WTC11 (cell line): ENCODE measurements at regions not wholly inside any gene's neighbourhood (a gene's known extent, or its start where the extent isn't known, plus 50 kb on each side); places are given as distances from the start of the nearest gene placed in this dataset.

Source experiments
- ATAC-seq: fragments of 200-7000 bp; cut with Tn5 transposase; 2 replicates; pipeline ENCODE4 v1.10.0; 2021; ENCODE audit warnings: mild to moderate bottlenecking, moderate library complexity
- CTCF ChIA-PET: fragments of 300-600 bp; sonication (Branson Sonifier 250); formaldehyde crosslinking; loops from one replicate; lab custom pipeline; 2021; ENCODE audit warnings: antibody characterized with exemption; lab: Charles Lee
- POLR2A ChIA-PET: fragments of 350-600 bp; sonication (Branson Sonifier 250); formaldehyde crosslinking; loops from one replicate; lab custom pipeline; 2021; ENCODE audit warnings: antibody characterized with exemption; lab: Charles Lee
- DNase-seq: peaks from one replicate; pipeline ENCODE4 v3.0.0; 2021; ENCODE audit warnings: low spot score
- H3K27ac Mint-ChIP-seq: 2 replicates; pipeline ENCODE4 v1.8.0; 2021; ENCODE audit warnings: mixed read lengths
- H3K27me3 Mint-ChIP-seq: 2 replicates; pipeline ENCODE4 v1.8.0; 2021; ENCODE audit warnings: low read depth, mild to moderate bottlenecking, moderate library complexity, mixed read lengths
- H3K36me3 Mint-ChIP-seq: 2 replicates; pipeline ENCODE4 v1.8.0; 2021; ENCODE audit warnings: mixed read lengths
- H3K4me1 Mint-ChIP-seq: 2 replicates; pipeline ENCODE4 v1.8.0; 2022; ENCODE audit warnings: mixed read lengths
- H3K4me3 Mint-ChIP-seq: 2 replicates; pipeline ENCODE4 v1.8.0; 2021; ENCODE audit warnings: mild to moderate bottlenecking, moderate library complexity, mixed read lengths
- H3K9me3 Mint-ChIP-seq: 2 replicates; pipeline ENCODE4 v1.8.0; 2021; ENCODE audit warnings: mixed read lengths
- ATF1 ChIP-seq: sonication (generic); formaldehyde crosslinking; IDR thresholded peaks from 2 replicates; pipeline ENCODE4 v1.8.1; 2023; ENCODE audit warnings: mild to moderate bottlenecking, moderate library complexity, missing genetic modification reagents
- ATF2 ChIP-seq: sonication (generic); formaldehyde crosslinking; IDR thresholded peaks from 2 replicates; pipeline ENCODE4 v1.8.1; 2022; ENCODE audit warnings: low read depth, missing genetic modification reagents, borderline replicate concordance
- ATF3 ChIP-seq: sonication (generic); formaldehyde crosslinking; conservative IDR thresholded peaks from 2 replicates; pipeline ENCODE4 v1.8.1; 2022; ENCODE audit warnings: mild to moderate bottlenecking, missing genetic modification reagents
- CBFB ChIP-seq: sonication (generic); formaldehyde crosslinking; IDR thresholded peaks from 2 replicates; pipeline ENCODE4 v1.8.1; 2022; ENCODE audit warnings: mild to moderate bottlenecking, low read depth, missing genetic modification reagents
- CDX4 ChIP-seq: fragments of 250-450 bp; sonication (Bioruptor Pico); IDR thresholded peaks from 2 replicates; pipeline ENCODE4 v1.9.0; 2021; ENCODE audit warnings: moderate library complexity, mild to moderate bottlenecking, inconsistent platforms, borderline replicate concordance
- CTCF ChIP-seq: fragments of 200-600 bp; IDR thresholded peaks from 2 replicates; pipeline ENCODE4 v1.8.0; 2022; ENCODE audit warnings: antibody characterized with exemption
- E2F1 ChIP-seq: sonication (generic); formaldehyde crosslinking; IDR thresholded peaks from 2 replicates; pipeline ENCODE4 v1.8.0; 2022; ENCODE audit warnings: mild to moderate bottlenecking, missing genetic modification reagents
- GABPB1 ChIP-seq: sonication (generic); formaldehyde crosslinking; IDR thresholded peaks from 2 replicates; pipeline ENCODE4 v1.8.1; 2023; ENCODE audit warnings: mild to moderate bottlenecking, missing genetic modification reagents
- GRHL2 ChIP-seq: fragments of 250-450 bp; sonication (Bioruptor Pico); IDR thresholded peaks from 2 replicates; pipeline ENCODE4 v1.8.0; 2022; ENCODE audit warnings: mild to moderate bottlenecking, moderate library complexity; ENCODE audit not compliant: insufficient replicate concordance, severe bottlenecking
- HMGA2 ChIP-seq: fragments of 250-450 bp; sonication (Bioruptor Pico); IDR thresholded peaks from 2 replicates; pipeline ENCODE4 v1.4.0; 2021; ENCODE audit warnings: mild to moderate bottlenecking, moderate library complexity
- HMGXB4 ChIP-seq: sonication (generic); formaldehyde crosslinking; IDR thresholded peaks from 2 replicates; pipeline ENCODE4 v1.8.1; 2023; ENCODE audit warnings: mild to moderate bottlenecking, moderate library complexity, missing genetic modification reagents
- MYBL2 ChIP-seq: sonication (generic); formaldehyde crosslinking; IDR thresholded peaks from 2 replicates; pipeline ENCODE4 v1.8.1; 2023; ENCODE audit warnings: mild to moderate bottlenecking, moderate library complexity, missing genetic modification reagents
- OVOL2 ChIP-seq: fragments of 250-450 bp; sonication (Bioruptor Pico); IDR thresholded peaks from 2 replicates; pipeline ENCODE4 v1.9.0; 2021; ENCODE audit warnings: mild to moderate bottlenecking, borderline replicate concordance
- RELA ChIP-seq: sonication (generic); formaldehyde crosslinking; IDR thresholded peaks from 2 replicates; pipeline ENCODE4 v1.8.1; 2022; ENCODE audit warnings: missing genetic modification reagents, mild to moderate bottlenecking, borderline replicate concordance
- TCF7 ChIP-seq: sonication (generic); formaldehyde crosslinking; IDR thresholded peaks from 2 replicates; pipeline ENCODE4 v1.8.0; 2022; ENCODE audit warnings: mild to moderate bottlenecking, low read depth, missing genetic modification reagents, moderate library complexity
- TEAD1 ChIP-seq: sonication (generic); formaldehyde crosslinking; IDR thresholded peaks from 2 replicates; pipeline ENCODE4 v1.8.0; 2022; ENCODE audit warnings: mild to moderate bottlenecking, missing genetic modification reagents
- ZNF232 ChIP-seq: sonication (generic); formaldehyde crosslinking; IDR thresholded peaks from 2 replicates; pipeline ENCODE4 v1.8.0; 2022; ENCODE audit warnings: mild to moderate bottlenecking, missing genetic modification reagents
- ZNF396 ChIP-seq: fragments of 250-450 bp; sonication (Bioruptor Pico); IDR thresholded peaks from 2 replicates; pipeline ENCODE4 v1.8.0; 2021; ENCODE audit warnings: mild to moderate bottlenecking, moderate library complexity, borderline replicate concordance
- ZNF423 ChIP-seq: fragments of 250-450 bp; sonication (Bioruptor Pico); IDR thresholded peaks from 2 replicates; pipeline ENCODE4 v2.1.2; 2022; ENCODE audit warnings: mild to moderate bottlenecking, moderate library complexity
- ZNF425 ChIP-seq: fragments of 250-450 bp; sonication (Bioruptor Pico); conservative IDR thresholded peaks from 2 replicates; pipeline ENCODE4 v1.9.0; 2021; ENCODE audit warnings: mild to moderate bottlenecking
- ZNF671 ChIP-seq: fragments of 250-450 bp; sonication (Bioruptor Pico); IDR thresholded peaks from 2 replicates; pipeline ENCODE4 v1.8.0; 2021; ENCODE audit warnings: mild to moderate bottlenecking
- TF ChIP-seq, protein P1 (sequence below): sonication (generic); formaldehyde crosslinking; conservative IDR thresholded peaks from 2 replicates; pipeline ENCODE4 v1.8.1; 2023; ENCODE audit warnings: mild to moderate bottlenecking, low read depth, missing genetic modification reagents, moderate library complexity
- TF ChIP-seq, protein P2 (sequence below): sonication (generic); formaldehyde crosslinking; IDR thresholded peaks from 2 replicates; pipeline ENCODE4 v1.8.0; 2023; ENCODE audit warnings: missing genetic modification reagents

DNA sequence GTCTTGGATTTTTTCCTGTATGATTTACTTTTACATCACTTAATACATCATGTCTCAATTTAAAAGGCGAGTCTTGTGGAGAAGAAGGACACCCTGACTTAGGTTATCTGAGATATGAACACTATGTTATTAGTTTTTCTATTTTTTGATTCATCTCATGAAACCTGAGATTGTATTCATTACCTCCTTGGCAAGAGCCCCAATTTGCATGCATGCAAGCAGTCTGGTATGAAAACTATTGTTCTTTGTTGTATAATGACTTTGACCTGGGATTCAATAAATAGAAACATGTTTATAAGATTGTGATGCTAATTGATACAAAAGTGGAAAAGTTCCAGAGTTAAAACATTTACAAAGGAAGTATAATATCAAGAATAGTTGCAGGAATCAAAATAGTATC, 576.1 kb downstream of the NOVA1 start:
- Mint-ChIP-seq H3K4me3 (no peak overlapping the region), H3K27ac (no peak overlapping the region), H3K27me3 (no peaks in the 10 kb centered on the region; the same call in 1 of the 2 replicates), H3K9me3 (0 out of 2 replicates have a peak, but pooled peaks cover 8% of the 10 kb centered on the region), H3K4me1 (peaks cover 22% of the 10 kb centered on the region), H3K36me3 (no peaks in the 10 kb centered on the region)
- POLR2A ChIA-PET, result no interaction called here
- CTCF ChIA-PET, result no interaction called here
- ATAC-seq (no peak), DNase-seq (no peak)
- TF ChIP-seq RELA (CRISPR knock-in tag), result no peak
- TF ChIP-seq CTCF, result no peak
- no peak for TF ChIP-seq ZNF232 (CRISPR knock-in tag)
- no peak for TF ChIP-seq HMGXB4 (CRISPR knock-in tag)
- no peak for TF ChIP-seq E2F1 (CRISPR knock-in tag)
- no peak for TF ChIP-seq ZNF425
- no peak for TF ChIP-seq CDX4 (CRISPR knock-in tag)
- TF ChIP-seq ZNF396 (CRISPR knock-in tag), result no peak
- no peak for TF ChIP-seq TCF7 (CRISPR knock-in tag)
- TF ChIP-seq ZNF671 (CRISPR knock-in tag), result no peak
- TF ChIP-seq OVOL2, result no peak
- TF ChIP-seq ATF3, result no peak
- no peak for TF ChIP-seq ATF1 (CRISPR knock-in tag)
- TF ChIP-seq TEAD1 (CRISPR knock-in tag), result no peak
- TF ChIP-seq GRHL2, result no peak
- TF ChIP-seq, all 79 proteins: peak for 0

DNA sequence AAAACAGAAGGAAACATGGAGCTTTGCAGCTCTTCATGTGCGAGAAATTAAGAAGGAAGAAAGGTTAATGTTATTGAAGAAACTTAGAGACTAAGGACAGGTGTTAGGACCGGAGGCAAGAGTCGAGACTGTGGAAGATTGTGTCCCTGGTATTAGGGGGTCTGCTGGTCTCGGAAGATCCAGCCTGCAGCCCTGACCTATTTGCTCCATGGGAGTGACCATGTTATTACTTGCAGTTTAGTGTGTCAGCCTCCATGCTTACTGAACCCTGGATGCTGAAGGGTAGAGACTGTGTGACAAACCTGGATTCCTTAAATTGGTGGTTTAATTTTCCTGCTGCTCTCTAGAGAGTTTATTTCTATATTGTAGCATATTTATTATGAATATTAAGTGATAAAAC, 580.6 kb downstream of the NOVA1 start:
- ChIA-PET CTCF (interaction anchor here (0.9 to 1.9 kb wide), 4 partner anchors 9 to 20 kb away, joined by 3 to 7 read pairs (median 4); no protein-coding TSS in a partner anchor), POLR2A (interaction anchor here (0.7 kb wide), 1 partner anchor 194 kb away, joined by 6 read pairs; no protein-coding TSS in a partner anchor)
- no peaks in the 10 kb centered on the region for H3K36me3 Mint-ChIP-seq
- DNase-seq, result no peak
- H3K27ac Mint-ChIP-seq, result peak overlapping the region; percentile 61
- peak overlapping the region; percentile 50 for H3K4me3 Mint-ChIP-seq
- H3K27me3 Mint-ChIP-seq, result no peaks in the 10 kb centered on the region; the same call in 1 of the 2 replicates
- peaks cover 32% of the 10 kb centered on the region for H3K4me1 Mint-ChIP-seq
- peaks cover 8% of the 10 kb centered on the region; the same call in 1 of the 2 replicates for H3K9me3 Mint-ChIP-seq
- peak; percentile 53 for ATAC-seq
- TF ChIP-seq, protein P1, sequence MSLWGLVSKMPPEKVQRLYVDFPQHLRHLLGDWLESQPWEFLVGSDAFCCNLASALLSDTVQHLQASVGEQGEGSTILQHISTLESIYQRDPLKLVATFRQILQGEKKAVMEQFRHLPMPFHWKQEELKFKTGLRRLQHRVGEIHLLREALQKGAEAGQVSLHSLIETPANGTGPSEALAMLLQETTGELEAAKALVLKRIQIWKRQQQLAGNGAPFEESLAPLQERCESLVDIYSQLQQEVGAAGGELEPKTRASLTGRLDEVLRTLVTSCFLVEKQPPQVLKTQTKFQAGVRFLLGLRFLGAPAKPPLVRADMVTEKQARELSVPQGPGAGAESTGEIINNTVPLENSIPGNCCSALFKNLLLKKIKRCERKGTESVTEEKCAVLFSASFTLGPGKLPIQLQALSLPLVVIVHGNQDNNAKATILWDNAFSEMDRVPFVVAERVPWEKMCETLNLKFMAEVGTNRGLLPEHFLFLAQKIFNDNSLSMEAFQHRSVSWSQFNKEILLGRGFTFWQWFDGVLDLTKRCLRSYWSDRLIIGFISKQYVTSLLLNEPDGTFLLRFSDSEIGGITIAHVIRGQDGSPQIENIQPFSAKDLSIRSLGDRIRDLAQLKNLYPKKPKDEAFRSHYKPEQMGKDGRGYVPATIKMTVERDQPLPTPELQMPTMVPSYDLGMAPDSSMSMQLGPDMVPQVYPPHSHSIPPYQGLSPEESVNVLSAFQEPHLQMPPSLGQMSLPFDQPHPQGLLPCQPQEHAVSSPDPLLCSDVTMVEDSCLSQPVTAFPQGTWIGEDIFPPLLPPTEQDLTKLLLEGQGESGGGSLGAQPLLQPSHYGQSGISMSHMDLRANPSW (CRISPR knock-in tag), result no peak
- TF ChIP-seq HMGA2 (CRISPR knock-in tag) (no peak), ATF2 (CRISPR knock-in tag) (no peak), MYBL2 (CRISPR knock-in tag) (no peak), ZNF423 (CRISPR knock-in tag) (no peak), TCF7 (CRISPR knock-in tag) (no peak), CBFB (no peak), GABPB1 (CRISPR knock-in tag) (no peak)
- TF ChIP-seq, protein P2, sequence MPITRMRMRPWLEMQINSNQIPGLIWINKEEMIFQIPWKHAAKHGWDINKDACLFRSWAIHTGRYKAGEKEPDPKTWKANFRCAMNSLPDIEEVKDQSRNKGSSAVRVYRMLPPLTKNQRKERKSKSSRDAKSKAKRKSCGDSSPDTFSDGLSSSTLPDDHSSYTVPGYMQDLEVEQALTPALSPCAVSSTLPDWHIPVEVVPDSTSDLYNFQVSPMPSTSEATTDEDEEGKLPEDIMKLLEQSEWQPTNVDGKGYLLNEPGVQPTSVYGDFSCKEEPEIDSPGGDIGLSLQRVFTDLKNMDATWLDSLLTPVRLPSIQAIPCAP (CRISPR knock-in tag), result no peak
